ENCODE measurements at regions not wholly inside any gene's neighbourhood (a gene's known extent, or its start where the extent isn't known, plus 50 kb on each side); places are given as distances from the start of the nearest gene placed in this dataset.
A peak's percentile ranks its signal among the peaks of the same experiment; 100 is the strongest.
"Not testable (repeated sequence)": the region's sequence is repeated elsewhere in the genome, so short reads cannot be mapped to it uniquely, and the experiment has no call there.

GRCh38 chr6:115843945-115844344 is 216.7 kb downstream of the FRK start:
- in situ Hi-C loops (cut with MboI; ENCODE audit: low pct_unique_long_range_greater_than_20kb, low sequenced_read_pairs, unreplicated experiment): no loop called here
- no peak for TF ChIP-seq CTCF (IDR thresholded peaks at IDR 0.05; ENCODE audit: extremely low read depth, insufficient read depth, missing control alignments)
- no peak for DNase-seq (ENCODE audit: low spot score)

GRCh38 chr6:115842338-115842737 is 218.4 kb downstream of the FRK start:
- TF ChIP-seq CTCF (IDR thresholded peaks at IDR 0.05; ENCODE audit: extremely low read depth, insufficient read depth, missing control alignments): no peak
- no peak for DNase-seq (ENCODE audit: low spot score)
- in situ Hi-C loops (cut with MboI; ENCODE audit: low pct_unique_long_range_greater_than_20kb, low sequenced_read_pairs, unreplicated experiment): no loop called here

GRCh38 chr6:115839583-115840181 is 221.0 kb downstream of the FRK start:
- no peak for DNase-seq (ENCODE audit: low spot score)
- in situ Hi-C loops (cut with MboI; ENCODE audit: low pct_unique_long_range_greater_than_20kb, low sequenced_read_pairs, unreplicated experiment): no loop called here
- TF ChIP-seq CTCF (IDR thresholded peaks at IDR 0.05; ENCODE audit: extremely low read depth, insufficient read depth, missing control alignments): no peak

- TF ChIP-seq CTCF (IDR thresholded peaks at IDR 0.05; ENCODE audit: extremely low read depth, insufficient read depth, missing control alignments): peak; percentile 54
- peak; percentile 59 for DNase-seq (ENCODE audit: low spot score)
- in situ Hi-C loops (cut with MboI; ENCODE audit: low pct_unique_long_range_greater_than_20kb, low sequenced_read_pairs, unreplicated experiment): no loop called here
These were observed 221.8 kb downstream of the FRK start for GRCh38 chr6:115838763-115839401.

GRCh38 chr6:115838216-115838615 is 222.5 kb downstream of the FRK start:
- no peak for DNase-seq (ENCODE audit: low spot score)
- TF ChIP-seq CTCF (IDR thresholded peaks at IDR 0.05; ENCODE audit: extremely low read depth, insufficient read depth, missing control alignments): no peak
- in situ Hi-C loops (cut with MboI; ENCODE audit: low pct_unique_long_range_greater_than_20kb, low sequenced_read_pairs, unreplicated experiment): no loop called here

GRCh38 chr6:115836374-115836773 is 224.3 kb downstream of the FRK start:
- in situ Hi-C loops (cut with MboI; ENCODE audit: low pct_unique_long_range_greater_than_20kb, low sequenced_read_pairs, unreplicated experiment); DNase-seq (ENCODE audit: low spot score): not testable (repeated sequence)

- TF ChIP-seq CTCF (IDR thresholded peaks at IDR 0.05; ENCODE audit: extremely low read depth, insufficient read depth, missing control alignments): no peak
- DNase-seq (ENCODE audit: low spot score): no peak
These were observed 225.4 kb downstream of the FRK start for GRCh38 chr6:115835314-115835713.

GRCh38 chr6:115834542-115834941 is 226.1 kb downstream of the FRK start:
- DNase-seq (ENCODE audit: low spot score); in situ Hi-C loops (cut with MboI; ENCODE audit: low pct_unique_long_range_greater_than_20kb, low sequenced_read_pairs, unreplicated experiment): not testable (repeated sequence)

More at GRCh38 chr6:115835314-115835713, 225.4 kb downstream of the FRK start:
- in situ Hi-C loops (cut with MboI; ENCODE audit: low pct_unique_long_range_greater_than_20kb, low sequenced_read_pairs, unreplicated experiment): no loop called here

Data from GM13977 (cell line).